ENCODE measurements at regions not wholly inside any gene's neighbourhood (a gene's known extent, or its start where the extent isn't known, plus 50 kb on each side); places are given as distances from the start of the nearest gene placed in this dataset.

DNA sequence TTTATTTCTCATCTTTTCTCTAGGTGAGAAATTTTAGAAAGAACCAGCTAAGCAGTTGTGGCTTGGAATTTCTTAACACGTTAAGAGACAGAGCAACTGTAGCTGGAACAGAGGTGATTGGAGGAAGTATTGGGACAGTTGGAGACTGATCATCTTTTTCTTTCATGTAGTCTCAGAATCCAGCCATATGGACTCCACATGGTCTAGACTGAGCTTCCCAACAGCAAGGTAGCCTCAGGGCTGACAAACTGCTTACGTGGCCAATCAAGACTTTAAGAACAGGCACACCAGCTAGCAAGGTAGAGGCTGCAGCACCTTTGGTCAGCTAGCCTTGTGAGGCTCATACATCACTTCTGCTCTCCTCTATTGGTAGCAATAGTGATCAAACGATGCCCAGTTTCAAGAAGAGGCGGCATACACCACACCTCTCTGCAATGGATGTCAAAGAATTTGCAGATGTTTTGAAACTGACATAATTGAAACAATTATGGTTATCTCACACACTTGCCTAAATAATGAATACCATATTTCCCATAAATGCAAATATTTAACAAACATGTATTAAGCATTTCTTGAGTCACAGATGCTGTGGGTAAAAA is 590.5 kb upstream of the SLC35B3 start:
- TF ChIP-seq, protein P1, sequence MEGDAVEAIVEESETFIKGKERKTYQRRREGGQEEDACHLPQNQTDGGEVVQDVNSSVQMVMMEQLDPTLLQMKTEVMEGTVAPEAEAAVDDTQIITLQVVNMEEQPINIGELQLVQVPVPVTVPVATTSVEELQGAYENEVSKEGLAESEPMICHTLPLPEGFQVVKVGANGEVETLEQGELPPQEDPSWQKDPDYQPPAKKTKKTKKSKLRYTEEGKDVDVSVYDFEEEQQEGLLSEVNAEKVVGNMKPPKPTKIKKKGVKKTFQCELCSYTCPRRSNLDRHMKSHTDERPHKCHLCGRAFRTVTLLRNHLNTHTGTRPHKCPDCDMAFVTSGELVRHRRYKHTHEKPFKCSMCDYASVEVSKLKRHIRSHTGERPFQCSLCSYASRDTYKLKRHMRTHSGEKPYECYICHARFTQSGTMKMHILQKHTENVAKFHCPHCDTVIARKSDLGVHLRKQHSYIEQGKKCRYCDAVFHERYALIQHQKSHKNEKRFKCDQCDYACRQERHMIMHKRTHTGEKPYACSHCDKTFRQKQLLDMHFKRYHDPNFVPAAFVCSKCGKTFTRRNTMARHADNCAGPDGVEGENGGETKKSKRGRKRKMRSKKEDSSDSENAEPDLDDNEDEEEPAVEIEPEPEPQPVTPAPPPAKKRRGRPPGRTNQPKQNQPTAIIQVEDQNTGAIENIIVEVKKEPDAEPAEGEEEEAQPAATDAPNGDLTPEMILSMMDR (IDR thresholded peaks at IDR 0.05 in 8 of 11, conservative IDR thresholded peaks at IDR 0.05 in 3 of 11) = no peak
- TF ChIP-seq POLR2A (IDR thresholded peaks at IDR 0.05) (no peak), POLR2AphosphoS5 (IDR thresholded peaks at IDR 0.05) (no peak)

Data from spleen (tissue), 7 donors.